ENCODE measurements at regions not wholly inside any gene's neighbourhood (a gene's known extent, or its start where the extent isn't known, plus 50 kb on each side); places are given as distances from the start of the nearest gene placed in this dataset.

DNA sequence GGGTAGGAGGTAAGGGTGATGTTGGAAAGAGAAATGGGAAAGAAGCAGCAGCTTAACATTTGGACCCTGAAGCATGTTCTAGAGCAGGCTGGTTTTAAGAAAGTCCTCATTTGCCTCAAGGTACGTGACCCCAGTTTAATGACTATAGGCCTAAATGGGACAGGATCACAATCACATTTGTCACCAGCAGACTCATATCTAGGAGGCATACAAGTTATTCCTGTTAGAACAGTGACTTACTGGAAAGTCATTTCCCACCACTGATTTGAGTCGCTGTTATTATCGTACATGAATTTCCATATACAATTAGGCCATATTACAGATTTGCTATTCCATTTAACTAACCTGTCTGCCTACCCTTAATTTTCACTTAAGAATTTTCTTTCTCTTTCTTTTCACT lies 326.1 kb downstream of the DAD1 start:
- TF ChIP-seq POLR2A (IDR thresholded peaks at IDR 0.05; ENCODE audit: control extremely low read depth in 1 of 2, low read depth in 2 of 2, low read length in 2 of 2), result no peak
- TF ChIP-seq SIN3A (conservative IDR thresholded peaks at IDR 0.05 in 1 of 2, IDR thresholded peaks at IDR 0.05 in 1 of 2; ENCODE audit: low read depth in 1 of 2, low read length in 2 of 2), result no peak
- no peak for TF ChIP-seq RXRA (IDR thresholded peaks at IDR 0.05; ENCODE audit: insufficient read depth, low read depth, low read length)
- no peak for TF ChIP-seq BRCA1 (IDR thresholded peaks at IDR 0.05; ENCODE audit: low read depth, low read length)
- TF ChIP-seq CTCF (IDR thresholded peaks at IDR 0.05; ENCODE audit: control extremely low read depth in 1 of 3, insufficient read depth in 1 of 3, low read depth in 1 of 3, low read length in 3 of 3), result no peak
- TF ChIP-seq, protein P1, sequence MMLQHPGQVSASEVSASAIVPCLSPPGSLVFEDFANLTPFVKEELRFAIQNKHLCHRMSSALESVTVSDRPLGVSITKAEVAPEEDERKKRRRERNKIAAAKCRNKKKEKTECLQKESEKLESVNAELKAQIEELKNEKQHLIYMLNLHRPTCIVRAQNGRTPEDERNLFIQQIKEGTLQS (IDR thresholded peaks at IDR 0.05; ENCODE audit: insufficient read depth, low read depth, low read length), result no peak
- no peak for TF ChIP-seq EZH2 (IDR thresholded peaks at IDR 0.05; ENCODE audit: low read depth, low read length, severe bottlenecking)
- TF ChIP-seq CHD2 (IDR thresholded peaks at IDR 0.05; ENCODE audit: low read length), result no peak
- no peak for TF ChIP-seq RFX5 (IDR thresholded peaks at IDR 0.05; ENCODE audit: borderline replicate concordance, low read depth, low read length)
- no peak for TF ChIP-seq KDM5A (IDR thresholded peaks at IDR 0.05; ENCODE audit: low read length)
- no peak for TF ChIP-seq CHD7 (IDR thresholded peaks at IDR 0.05; ENCODE audit: insufficient replicate concordance, low read length)
- TF ChIP-seq SP1 (IDR thresholded peaks at IDR 0.05; ENCODE audit: low read depth, low read length), result no peak
- no peak for TF ChIP-seq MAFK (IDR thresholded peaks at IDR 0.05; ENCODE audit: low read depth, low read length)
- no peak for TF ChIP-seq CREB1 (IDR thresholded peaks at IDR 0.05)
